GM12878 (cell line): ENCODE measurements at regions not wholly inside any gene's neighbourhood (a gene's known extent, or its start where the extent isn't known, plus 50 kb on each side); places are given as distances from the start of the nearest gene placed in this dataset.

Experiments used
- ATAC-seq: fragments of 200-7000 bp; cut with Tn5 transposase; 3 replicates; pipeline ENCODE4 v1.9.1; 2020; ENCODE audit warnings: mild to moderate bottlenecking, moderate library complexity
- BruUV-seq: library from RNA; stranded (reverse); fragments of 400-500 nt; replicated peaks from 2 replicates; lab custom pipeline; 2021; lab: Mats Ljungman, UMichigan
- CTCF ChIA-PET: fragments of 300-600 bp; sonication (Branson Sonifier 250); formaldehyde crosslinking; extraction: SDS; loops from one replicate; lab custom pipeline; 2021; ENCODE audit warnings: inconsistent platforms; lab: Yijun Ruan, JAX
- POLR2A ChIA-PET: fragments of 350-600 bp; formaldehyde crosslinking; extraction: SDS; loops from one replicate; lab custom pipeline; 2021; ENCODE audit warnings: inconsistent platforms; lab: Charles Lee
- RAD21 ChIA-PET: fragments of 300-600 bp; sonication (Branson Sonifier 250); formaldehyde crosslinking; loops from one replicate; lab custom pipeline; 2023; ENCODE audit warnings: antibody characterized with exemption; ENCODE audit not compliant: unreplicated experiment; lab: Charles Lee
- SMC1A ChIA-PET: fragments of 300-600 bp; sonication (Branson Sonifier 250); formaldehyde crosslinking; loops from one replicate; lab custom pipeline; 2023; ENCODE audit not compliant: unreplicated experiment, uncharacterized antibody; lab: Charles Lee
- DNase-seq: peaks from one replicate; pipeline ENCODE4 v3.0.0-alpha.2; 2011; ENCODE audit warnings: low read depth, low spot score
- FAIRE-seq: peaks from 3 replicates; lab custom pipeline; 2011; peaks lifted over from hg19 to GRCh38; lab: Jason Lieb, UNC
- H2AFZ ChIP-seq: 2 replicates; pipeline ENCODE4 v1.6.0; 2011; ENCODE audit warnings: low read depth, low read length, control low read depth; ENCODE audit not compliant: control insufficient read depth
- H3K27ac ChIP-seq: 2 replicates; pipeline ENCODE4 v1.5.1; 2011; ENCODE audit warnings: control low read depth; ENCODE audit not compliant: control insufficient read depth, insufficient read depth
- H3K27me3 ChIP-seq, 2 experiments: replicated peaks in 1 of 2; 2 replicates each; pipeline versions ENCODE4 v1.6.0 to v1.6.1; 2011; ENCODE audit warnings: low read length in 1 of 2; ENCODE audit not compliant: control insufficient read depth in 2 of 2, insufficient read depth in 2 of 2
- H3K36me3 ChIP-seq, 2 experiments: 2 replicates each; pipeline ENCODE4 v1.5.1; 2011; ENCODE audit warnings: low read length in 1 of 2; ENCODE audit not compliant: control insufficient read depth in 2 of 2, insufficient read depth in 2 of 2
- H3K4me1 ChIP-seq: 2 replicates; pipeline ENCODE4 v1.6.1; 2011; ENCODE audit warnings: mild to moderate bottlenecking, low read length, moderate library complexity, mixed read lengths; ENCODE audit not compliant: control insufficient read depth, insufficient read depth
- H3K4me2 ChIP-seq: 2 replicates; pipeline ENCODE4 v1.6.0; 2011; ENCODE audit warnings: control low read depth; ENCODE audit not compliant: control insufficient read depth, insufficient read depth
- H3K4me3 ChIP-seq: fragments of 200-600 bp; sonication (generic); 2 replicates; pipeline ENCODE4 v1.5.1; 2016
- H3K79me2 ChIP-seq: 2 replicates; pipeline ENCODE4 v1.6.0; 2011; ENCODE audit warnings: low read length; ENCODE audit not compliant: control insufficient read depth, insufficient read depth
- H3K9ac ChIP-seq: 2 replicates; pipeline ENCODE4 v1.8.0; 2011; ENCODE audit warnings: low read length, control low read depth, mixed read lengths; ENCODE audit not compliant: control insufficient read depth, insufficient read depth
- H3K9me3 ChIP-seq: replicated peaks from 3 replicates; pipeline ENCODE4 v1.5.1; 2011; ENCODE audit warnings: mild to moderate bottlenecking, low read length; ENCODE audit not compliant: control insufficient read depth, insufficient read depth
- H4K20me1 ChIP-seq: 2 replicates; pipeline ENCODE4 v1.6.0; 2011; ENCODE audit not compliant: control insufficient read depth, insufficient read depth
- CREM ChIP-seq: IDR thresholded peaks from 2 replicates; pipeline ENCODE4 v1.6.1; 2014; ENCODE audit warnings: antibody characterized with exemption, low read depth
- EED ChIP-seq: sonication (generic); IDR thresholded peaks from 2 replicates; pipeline ENCODE4 v1.6.1; 2016; ENCODE audit warnings: antibody characterized with exemption, low read depth
- HDAC2 ChIP-seq: fragments of 200-600 bp; sonication (generic); IDR thresholded peaks from 2 replicates; pipeline ENCODE4 v1.6.1; 2017
- JUNB ChIP-seq: IDR thresholded peaks from 2 replicates; pipeline ENCODE4 v1.6.1; 2016; ENCODE audit warnings: antibody characterized with exemption, mild to moderate bottlenecking
- NFYA ChIP-seq: IDR thresholded peaks from 2 replicates; pipeline ENCODE4 v1.6.1; 2011; ENCODE audit warnings: low read depth, mild to moderate bottlenecking, low read length, improper control_type of control experiment, borderline replicate concordance
- NFYB ChIP-seq: IDR thresholded peaks from 2 replicates; pipeline ENCODE4 v1.6.1; 2011; ENCODE audit warnings: low read depth, mild to moderate bottlenecking, low read length, improper control_type of control experiment, moderate library complexity; ENCODE audit not compliant: insufficient read depth
- PKNOX1 ChIP-seq: fragments of 450-650 bp; IDR thresholded peaks from 2 replicates; pipeline ENCODE4 v1.6.1; 2016; ENCODE audit warnings: mild to moderate bottlenecking
- POU2F2 ChIP-seq: IDR thresholded peaks from 3 replicates; pipeline ENCODE4 v1.6.1; 2011; ENCODE audit warnings: low read depth, mild to moderate bottlenecking, low read length, borderline replicate concordance
- RAD51 ChIP-seq: fragments of 450-650 bp; IDR thresholded peaks from 2 replicates; pipeline ENCODE4 v1.6.1; 2016; ENCODE audit warnings: moderate library complexity, mild to moderate bottlenecking, inconsistent platforms
- SRF ChIP-seq, 2 experiments: IDR thresholded peaks; 2 replicates each; pipeline ENCODE4 v1.6.1; 2011; ENCODE audit warnings: low read depth in 2 of 2, low read length in 2 of 2, mild to moderate bottlenecking in 1 of 2, moderate library complexity in 1 of 2
- USF2 ChIP-seq: IDR thresholded peaks from 2 replicates; pipeline ENCODE4 v1.6.1; 2011; ENCODE audit warnings: low read depth, low read length, improper control_type of control experiment, borderline replicate concordance
- ZBTB4 ChIP-seq: fragments of 450-650 bp; formaldehyde crosslinking; IDR thresholded peaks from 2 replicates; pipeline ENCODE4 v1.4.0; 2022; ENCODE audit warnings: mild to moderate bottlenecking, moderate library complexity
- WGBS: methylation state at CpG from one replicate; pipeline ENCODE4 v1.1.6; 2016; ENCODE audit warnings: low lambda C conversion rate; ENCODE audit not compliant: insufficient replicate concordance, insufficient coverage; ENCODE audit errors: missing lambda C conversion rate; 5-methylcytosine and 5-hydroxymethylcytosine counted together
- in situ Hi-C: fragments of 300-500 bp; cut with MboI; formaldehyde crosslinking; loops from 9 replicates; pipeline ENCODE4 v1.14.3; 2018; ENCODE audit warnings: mixed read lengths
- intact Hi-C: fragments of 100-400 bp; cut with micrococcal nuclease; formaldehyde crosslinking; loops from one replicate; pipeline ENCODE4 v1.14.2; 2022; ENCODE audit not compliant: unreplicated experiment

- H3K79me2 ChIP-seq = no peaks in the 10 kb centered on the region
- intact Hi-C loops = no loop called here
- no peak overlapping the region for H3K27ac ChIP-seq
- FAIRE-seq (no peak), DNase-seq (no peak)
- H3K9ac ChIP-seq = no peak overlapping the region
- H2AFZ ChIP-seq = no peak overlapping the region
- no peaks in the 10 kb centered on the region for H3K4me1 ChIP-seq
- no TSS peak for BruUV-seq
- SMC1A ChIA-PET = no interaction called here
- TF ChIP-seq NFYA (no peak), CREM (no peak), ZBTB4 (CRISPR knock-in tag) (no peak), RAD51 (no peak), SRF (IDR thresholded peaks at IDR 0.05; ENCODE audit: low read depth in 2 of 2, low read length in 2 of 2) (no peak), JUNB (no peak), PKNOX1 (no peak), HDAC2 (no peak), NFYB (no peak), USF2 (no peak), EED (no peak), POU2F2 (no peak)
- TF ChIP-seq, all 136 proteins: peak for 0
- POLR2A ChIA-PET = no interaction called here
- in situ Hi-C loops = no loop called here
- RAD21 ChIA-PET = no interaction called here
- H3K9me3 ChIP-seq = no peaks in the 10 kb centered on the region
- CTCF ChIA-PET = no interaction called here
- no peaks in the 10 kb centered on the region for H4K20me1 ChIP-seq
- WGBS = 67% methylated on average over 5 of the region's 6 CpGs
- no peaks in the 10 kb centered on the region for H3K36me3 ChIP-seq
- H3K4me2 ChIP-seq = no peak overlapping the region
- no peak overlapping the region for H3K4me3 ChIP-seq
- ATAC-seq = no peak
- no peaks in the 10 kb centered on the region for H3K27me3 ChIP-seq
These were observed 298.0 kb downstream of the TMEM114 start for GRCh38 chr16:8292271-8292670.
